ACHN (cell line): ENCODE measurements at regions not wholly inside any gene's neighbourhood (a gene's known extent, or its start where the extent isn't known, plus 50 kb on each side); places are given as distances from the start of the nearest gene placed in this dataset.
"Not testable (repeated sequence)": the region's sequence is repeated elsewhere in the genome, so short reads cannot be mapped to it uniquely, and the experiment has no call there.

Source experiments
- DNase-seq: peaks from one replicate; pipeline ENCODE4 v3.0.0-alpha.2; 2015
- in situ Hi-C: cut with HindIII; loops from 2 replicates; pipeline ENCODE4 v1.10.0; 2017; ENCODE audit warnings: low sequenced_read_pairs, low pct_ligation_motif_present, low pct_unique_long_range_greater_than_20kb

DNA sequence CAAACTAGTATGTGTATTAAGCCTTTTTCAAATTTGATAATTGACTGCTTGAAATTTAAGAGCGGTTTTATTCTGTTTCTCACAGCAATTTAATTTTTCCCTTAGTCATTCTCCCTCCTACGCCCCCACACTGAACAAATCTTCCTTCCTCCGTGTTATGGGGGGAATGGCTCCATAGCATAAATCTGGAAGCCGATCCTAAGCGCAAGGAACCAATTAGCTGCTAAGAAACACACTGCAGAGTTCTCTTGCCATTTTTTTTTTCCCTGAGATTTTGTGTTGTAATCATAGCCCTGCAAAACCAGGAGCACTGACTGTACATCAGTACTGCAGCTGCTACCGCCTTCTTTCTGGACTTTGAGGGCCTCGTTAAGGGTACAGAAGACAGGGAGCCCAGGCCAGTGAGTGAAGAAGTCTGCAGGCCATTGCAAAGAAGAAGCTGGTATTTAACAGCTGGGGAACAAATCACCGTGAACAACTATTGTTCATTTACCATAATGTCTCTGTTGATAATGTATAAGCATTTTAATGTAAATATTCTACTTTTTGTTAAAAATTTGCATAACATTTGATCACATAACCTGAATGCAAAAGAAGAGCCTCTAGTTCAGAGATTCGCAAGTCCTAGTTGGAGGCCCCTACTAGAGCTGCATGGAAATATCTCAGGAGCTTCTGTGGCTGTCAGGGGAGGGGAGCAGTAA, 264.0 kb downstream of the LRATD1 start:
- no peak for DNase-seq
- in situ Hi-C loops = no loop called here

- in situ Hi-C loops = no loop called here
- DNase-seq = no peak
Observed at GRCh38 chr2:14899621-14900414, 267.3 kb downstream of the LRATD1 start.

DNA sequence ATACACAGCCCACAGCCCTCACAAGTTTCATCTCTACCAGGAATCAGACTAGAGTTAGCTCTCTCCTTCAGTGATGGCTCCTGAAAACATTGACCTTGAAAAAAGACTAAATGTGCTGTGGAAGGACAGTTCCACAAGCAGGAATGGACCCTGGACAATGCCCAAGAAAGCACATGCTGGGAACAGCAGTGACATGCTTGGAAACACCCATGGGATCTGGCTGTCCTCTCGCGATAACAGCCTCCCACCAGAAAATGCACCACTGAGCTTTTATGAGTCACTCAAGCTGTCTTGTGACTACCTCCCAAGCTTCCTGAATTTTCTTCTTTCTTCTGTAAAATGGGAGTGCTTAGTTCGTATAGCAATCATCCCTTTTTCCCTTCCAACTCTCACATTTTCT, 269.2 kb downstream of the LRATD1 start:
- in situ Hi-C loops = no loop called here
- DNase-seq = no peak

- in situ Hi-C loops = no loop called here
- no peak for DNase-seq
Observed at GRCh38 chr2:14902953-14903352, 270.4 kb downstream of the LRATD1 start.

GRCh38 chr2:14903709-14904374, 271.3 kb downstream of the LRATD1 start:
- in situ Hi-C loops = no loop called here
- DNase-seq = peak; percentile 80

DNA sequence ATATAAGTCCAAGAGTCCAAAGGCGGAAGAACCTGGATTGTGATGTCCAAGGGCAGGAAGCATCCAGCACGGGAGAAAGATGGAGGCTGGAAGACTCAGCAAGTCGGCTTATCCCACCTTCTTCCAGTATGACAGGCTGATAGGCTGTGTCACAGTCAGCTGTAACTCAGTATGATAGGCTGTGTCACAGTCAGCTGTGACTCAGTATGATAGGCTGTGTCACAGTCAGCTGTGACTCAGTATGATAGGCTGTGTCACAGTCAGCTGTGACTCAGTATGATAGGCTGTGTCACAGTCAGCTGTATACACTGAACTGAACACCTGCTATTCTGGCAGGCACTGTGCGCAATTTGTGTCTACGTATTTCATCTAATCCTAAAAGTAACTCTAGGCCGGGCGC, 271.9 kb downstream of the LRATD1 start:
- DNase-seq, in situ Hi-C loops: not testable (repeated sequence)

- DNase-seq = no peak
- in situ Hi-C loops = no loop called here
Observed at GRCh38 chr2:14905571-14905970, 273.1 kb downstream of the LRATD1 start.

DNA sequence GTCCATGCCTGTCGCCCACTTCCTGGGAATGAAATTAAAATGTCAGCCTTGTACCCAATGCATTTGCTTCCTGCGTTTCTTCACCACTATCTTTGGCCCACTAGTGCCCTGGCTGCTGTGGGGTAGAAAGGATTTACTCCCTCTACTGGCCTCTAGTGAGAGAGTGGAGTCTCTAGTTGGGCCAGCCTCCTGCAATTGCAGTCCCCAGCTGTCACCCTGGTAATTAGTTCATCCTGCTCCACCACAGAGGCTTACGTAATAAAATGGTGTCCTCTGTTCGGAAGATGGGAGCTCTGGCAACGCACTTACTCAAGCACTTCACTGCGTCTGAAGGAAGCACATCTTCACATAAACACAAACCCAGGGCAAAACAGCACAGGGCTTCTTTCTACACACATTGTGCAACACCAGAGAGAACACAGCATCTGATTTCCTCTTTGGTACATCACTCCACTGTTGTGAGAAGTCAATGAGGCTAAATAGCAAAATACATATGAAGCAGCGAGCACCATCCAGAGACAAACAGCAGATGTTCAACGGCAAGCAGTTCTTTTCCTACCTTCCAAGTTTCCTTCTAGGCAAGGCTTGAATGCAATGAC, 274.6 kb downstream of the LRATD1 start:
- in situ Hi-C loops = no loop called here
- no peak for DNase-seq

- in situ Hi-C loops = no loop called here
- DNase-seq = no peak
Observed at GRCh38 chr2:14909795-14910194, 277.3 kb downstream of the LRATD1 start.

- no peak for DNase-seq
- in situ Hi-C loops = no loop called here
Observed at GRCh38 chr2:14910654-14911053, 278.1 kb downstream of the LRATD1 start.

DNA sequence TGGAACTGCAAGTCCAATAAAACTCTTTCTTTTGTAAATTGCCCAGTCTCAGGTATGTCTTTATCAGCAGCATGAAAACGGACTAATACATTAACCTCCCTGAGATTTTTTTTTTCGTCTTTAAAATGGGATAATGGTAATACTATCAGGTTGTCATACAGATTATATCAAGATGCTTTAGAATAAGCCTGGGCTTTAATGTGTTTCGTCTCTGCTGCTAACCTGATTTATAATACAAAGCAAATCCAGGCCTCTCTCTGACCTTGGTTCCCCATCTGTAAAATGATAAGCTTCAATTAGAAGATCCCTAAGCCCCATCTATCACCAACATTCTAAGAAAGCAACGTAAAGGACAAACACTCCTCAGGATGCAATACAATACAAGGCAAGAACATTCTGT, 283.5 kb downstream of the LRATD1 start:
- in situ Hi-C loops = no loop called here
- DNase-seq = no peak

GRCh38 chr2:14923820-14924580, 291.5 kb downstream of the LRATD1 start:
- no peak for DNase-seq
- in situ Hi-C loops = no loop called here

DNA sequence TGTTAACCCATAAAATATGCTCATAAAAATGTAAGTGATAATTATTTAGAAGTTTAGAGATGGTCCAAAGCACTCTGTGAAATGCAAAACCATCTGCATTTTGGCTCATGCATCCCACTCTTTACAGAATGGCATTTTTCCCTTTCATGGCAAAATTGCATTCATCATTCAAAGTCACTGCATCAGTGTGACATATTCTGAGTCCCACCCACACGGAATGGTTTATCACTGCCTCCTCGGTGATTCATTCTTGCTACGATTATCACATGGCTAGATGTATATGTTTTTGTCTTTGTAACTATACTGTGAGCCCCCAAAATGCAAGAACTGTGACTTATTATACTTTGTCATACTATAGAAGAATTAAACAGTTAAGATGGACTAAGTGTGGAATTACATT, 293.0 kb downstream of the LRATD1 start:
- in situ Hi-C loops = no loop called here
- DNase-seq = no peak

- DNase-seq = no peak
- in situ Hi-C loops = no loop called here
Observed at GRCh38 chr2:14927021-14927564, 294.6 kb downstream of the LRATD1 start.

- in situ Hi-C loops = no loop called here
- DNase-seq = no peak
Observed at GRCh38 chr2:14928056-14928455, 295.5 kb downstream of the LRATD1 start.

DNA sequence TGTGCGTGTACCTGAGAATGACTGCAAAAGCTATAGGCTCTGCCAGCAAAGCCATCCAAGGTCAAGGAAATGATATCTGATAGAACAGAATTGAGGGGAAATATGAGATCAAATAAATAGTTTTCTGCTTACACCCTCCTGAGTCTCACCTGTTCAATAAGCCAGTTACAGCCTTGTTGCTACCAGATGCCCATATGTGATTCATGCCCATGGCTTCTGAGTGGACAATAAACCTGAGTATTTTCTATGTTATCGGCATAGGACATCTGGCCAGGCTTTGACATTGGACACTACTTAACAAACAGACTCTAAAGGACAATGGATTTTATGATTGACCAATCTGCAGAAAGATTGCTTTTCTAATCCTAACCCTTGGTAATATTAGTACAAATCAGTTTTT, 297.9 kb downstream of the LRATD1 start:
- DNase-seq = no peak
- in situ Hi-C loops = no loop called here

DNA sequence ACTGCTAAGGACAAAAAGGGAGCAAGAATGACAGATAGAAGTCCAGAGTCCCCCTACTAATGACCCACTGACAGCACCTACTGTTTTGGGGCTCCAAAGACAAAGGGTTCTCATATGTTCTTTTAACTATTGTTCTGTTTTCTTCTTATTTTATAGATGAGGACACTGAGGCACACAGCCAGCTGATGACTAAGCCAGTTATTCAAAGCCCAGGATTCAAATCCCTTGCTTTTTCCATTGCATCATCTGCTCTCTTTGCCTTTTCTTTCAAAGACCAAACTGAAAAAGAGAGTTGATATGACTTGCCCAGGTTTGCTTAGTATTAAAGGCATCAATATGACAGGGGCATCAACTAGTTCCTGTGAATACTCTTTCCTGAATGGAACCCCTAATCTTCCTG, 299.8 kb downstream of the LRATD1 start:
- in situ Hi-C loops = no loop called here
- DNase-seq = no peak

DNA sequence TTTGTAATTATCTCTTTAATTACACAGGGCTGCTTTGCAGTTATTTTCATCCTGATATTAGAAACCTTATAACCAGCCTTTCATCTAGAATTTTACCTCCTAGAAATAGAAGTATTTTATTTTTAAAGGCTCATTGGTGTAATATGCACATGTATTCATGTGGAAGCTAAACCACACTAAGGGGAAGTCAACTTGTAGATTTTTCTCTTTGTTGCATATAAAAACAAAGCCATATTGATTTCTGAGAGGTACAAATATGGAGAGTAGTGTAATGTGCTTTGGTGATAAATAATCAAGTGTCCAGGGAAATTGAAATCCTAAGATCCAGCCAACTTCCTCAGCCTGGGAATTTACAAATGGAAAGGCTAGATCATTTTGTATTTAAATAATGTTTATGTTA, 301.2 kb downstream of the LRATD1 start:
- DNase-seq = no peak
- in situ Hi-C loops = no loop called here
